NT2/D1 (cell line): ENCODE measurements at regions not wholly inside any gene's neighbourhood (a gene's known extent, or its start where the extent isn't known, plus 50 kb on each side); places are given as distances from the start of the nearest gene placed in this dataset.

ENCODE experiments used
- YY1 ChIP-seq: IDR thresholded peaks from 2 replicates; pipeline ENCODE4 v1.6.1; 2011; ENCODE audit not compliant: insufficient read length, insufficient read depth
- ZNF274 ChIP-seq: IDR thresholded peaks from 2 replicates; pipeline ENCODE4 v1.6.1; 2011; ENCODE audit warnings: mild to moderate bottlenecking, low read depth, low read length

GRCh38 chr3:8451696-8452095 is 49.9 kb upstream of the LMCD1 start:
- no peak for TF ChIP-seq ZNF274
- TF ChIP-seq YY1 = no peak
